ENCODE measurements at regions not wholly inside any gene's neighbourhood (a gene's known extent, or its start where the extent isn't known, plus 50 kb on each side); places are given as distances from the start of the nearest gene placed in this dataset.

GRCh38 chr9:69975681-69976080 lies 68.0 kb upstream of the MAMDC2 start:
- no peak for TF ChIP-seq POLR2A (IDR thresholded peaks at IDR 0.05)
- no peak for TF ChIP-seq CTCF (IDR thresholded peaks at IDR 0.05)

Measured in Peyer's patch (tissue), 4 donors.